ENCODE measurements at regions not wholly inside any gene's neighbourhood (a gene's known extent, or its start where the extent isn't known, plus 50 kb on each side); places are given as distances from the start of the nearest gene placed in this dataset.

- no peak for TF ChIP-seq CTCF (IDR thresholded peaks at IDR 0.05)
- no peak for TF ChIP-seq POLR2A (IDR thresholded peaks at IDR 0.05)
Measured at GRCh38 chr1:228811712-228812305, 76.5 kb downstream of the RHOU start.

Data from Peyer's patch (tissue), 4 donors.